ENCODE measurements at regions not wholly inside any gene's neighbourhood (a gene's known extent, or its start where the extent isn't known, plus 50 kb on each side); places are given as distances from the start of the nearest gene placed in this dataset.
"Not testable (repeated sequence)": the region's sequence is repeated elsewhere in the genome, so short reads cannot be mapped to it uniquely, and the experiment has no call there.

- TF ChIP-seq, protein P1, sequence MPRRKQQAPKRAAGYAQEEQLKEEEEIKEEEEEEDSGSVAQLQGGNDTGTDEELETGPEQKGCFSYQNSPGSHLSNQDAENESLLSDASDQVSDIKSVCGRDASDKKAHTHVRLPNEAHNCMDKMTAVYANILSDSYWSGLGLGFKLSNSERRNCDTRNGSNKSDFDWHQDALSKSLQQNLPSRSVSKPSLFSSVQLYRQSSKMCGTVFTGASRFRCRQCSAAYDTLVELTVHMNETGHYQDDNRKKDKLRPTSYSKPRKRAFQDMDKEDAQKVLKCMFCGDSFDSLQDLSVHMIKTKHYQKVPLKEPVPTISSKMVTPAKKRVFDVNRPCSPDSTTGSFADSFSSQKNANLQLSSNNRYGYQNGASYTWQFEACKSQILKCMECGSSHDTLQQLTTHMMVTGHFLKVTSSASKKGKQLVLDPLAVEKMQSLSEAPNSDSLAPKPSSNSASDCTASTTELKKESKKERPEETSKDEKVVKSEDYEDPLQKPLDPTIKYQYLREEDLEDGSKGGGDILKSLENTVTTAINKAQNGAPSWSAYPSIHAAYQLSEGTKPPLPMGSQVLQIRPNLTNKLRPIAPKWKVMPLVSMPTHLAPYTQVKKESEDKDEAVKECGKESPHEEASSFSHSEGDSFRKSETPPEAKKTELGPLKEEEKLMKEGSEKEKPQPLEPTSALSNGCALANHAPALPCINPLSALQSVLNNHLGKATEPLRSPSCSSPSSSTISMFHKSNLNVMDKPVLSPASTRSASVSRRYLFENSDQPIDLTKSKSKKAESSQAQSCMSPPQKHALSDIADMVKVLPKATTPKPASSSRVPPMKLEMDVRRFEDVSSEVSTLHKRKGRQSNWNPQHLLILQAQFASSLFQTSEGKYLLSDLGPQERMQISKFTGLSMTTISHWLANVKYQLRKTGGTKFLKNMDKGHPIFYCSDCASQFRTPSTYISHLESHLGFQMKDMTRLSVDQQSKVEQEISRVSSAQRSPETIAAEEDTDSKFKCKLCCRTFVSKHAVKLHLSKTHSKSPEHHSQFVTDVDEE (CRISPR knock-in tag; IDR thresholded peaks at IDR 0.05) = not testable (repeated sequence)
- TF ChIP-seq, protein P2, sequence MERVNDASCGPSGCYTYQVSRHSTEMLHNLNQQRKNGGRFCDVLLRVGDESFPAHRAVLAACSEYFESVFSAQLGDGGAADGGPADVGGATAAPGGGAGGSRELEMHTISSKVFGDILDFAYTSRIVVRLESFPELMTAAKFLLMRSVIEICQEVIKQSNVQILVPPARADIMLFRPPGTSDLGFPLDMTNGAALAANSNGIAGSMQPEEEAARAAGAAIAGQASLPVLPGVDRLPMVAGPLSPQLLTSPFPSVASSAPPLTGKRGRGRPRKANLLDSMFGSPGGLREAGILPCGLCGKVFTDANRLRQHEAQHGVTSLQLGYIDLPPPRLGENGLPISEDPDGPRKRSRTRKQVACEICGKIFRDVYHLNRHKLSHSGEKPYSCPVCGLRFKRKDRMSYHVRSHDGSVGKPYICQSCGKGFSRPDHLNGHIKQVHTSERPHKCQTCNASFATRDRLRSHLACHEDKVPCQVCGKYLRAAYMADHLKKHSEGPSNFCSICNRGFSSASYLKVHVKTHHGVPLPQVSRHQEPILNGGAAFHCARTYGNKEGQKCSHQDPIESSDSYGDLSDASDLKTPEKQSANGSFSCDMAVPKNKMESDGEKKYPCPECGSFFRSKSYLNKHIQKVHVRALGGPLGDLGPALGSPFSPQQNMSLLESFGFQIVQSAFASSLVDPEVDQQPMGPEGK (CRISPR knock-in tag; IDR thresholded peaks at IDR 0.05; ENCODE audit: borderline replicate concordance) = not testable (repeated sequence)
- TF ChIP-seq ZFP3 (CRISPR knock-in tag; IDR thresholded peaks at IDR 0.05); CSRNP3 (CRISPR knock-in tag; IDR thresholded peaks at IDR 0.05); CREB5 (CRISPR knock-in tag; IDR thresholded peaks at IDR 0.05; ENCODE audit: low read depth); TCF4 (CRISPR knock-in tag; IDR thresholded peaks at IDR 0.05; ENCODE audit: borderline replicate concordance); RARB (CRISPR knock-in tag; IDR thresholded peaks at IDR 0.05); GLIS3 (CRISPR knock-in tag; IDR thresholded peaks at IDR 0.05); CSDC2 (CRISPR knock-in tag; IDR thresholded peaks at IDR 0.05); BACH2 (CRISPR knock-in tag; IDR thresholded peaks at IDR 0.05; ENCODE audit: borderline replicate concordance): not testable (repeated sequence)
- TF ChIP-seq, protein P3, sequence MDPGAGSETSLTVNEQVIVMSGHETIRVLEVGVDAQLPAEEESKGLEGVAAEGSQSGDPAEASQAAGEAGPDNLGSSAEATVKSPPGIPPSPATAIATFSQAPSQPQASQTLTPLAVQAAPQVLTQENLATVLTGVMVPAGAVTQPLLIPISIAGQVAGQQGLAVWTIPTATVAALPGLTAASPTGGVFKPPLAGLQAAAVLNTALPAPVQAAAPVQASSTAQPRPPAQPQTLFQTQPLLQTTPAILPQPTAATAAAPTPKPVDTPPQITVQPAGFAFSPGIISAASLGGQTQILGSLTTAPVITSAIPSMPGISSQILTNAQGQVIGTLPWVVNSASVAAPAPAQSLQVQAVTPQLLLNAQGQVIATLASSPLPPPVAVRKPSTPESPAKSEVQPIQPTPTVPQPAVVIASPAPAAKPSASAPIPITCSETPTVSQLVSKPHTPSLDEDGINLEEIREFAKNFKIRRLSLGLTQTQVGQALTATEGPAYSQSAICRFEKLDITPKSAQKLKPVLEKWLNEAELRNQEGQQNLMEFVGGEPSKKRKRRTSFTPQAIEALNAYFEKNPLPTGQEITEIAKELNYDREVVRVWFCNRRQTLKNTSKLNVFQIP (CRISPR knock-in tag; IDR thresholded peaks at IDR 0.05; ENCODE audit: borderline replicate concordance, low read depth) = not testable (repeated sequence)
These were observed 64.5 kb upstream of the HTR1E start for GRCh38 chr6:86872810-86873209.

Measured in SK-N-SH treated with all-trans-retinoic acid at 6 μM for 48 hours (cell line).